ENCODE measurements at regions not wholly inside any gene's neighbourhood (a gene's known extent, or its start where the extent isn't known, plus 50 kb on each side); places are given as distances from the start of the nearest gene placed in this dataset.

DNA sequence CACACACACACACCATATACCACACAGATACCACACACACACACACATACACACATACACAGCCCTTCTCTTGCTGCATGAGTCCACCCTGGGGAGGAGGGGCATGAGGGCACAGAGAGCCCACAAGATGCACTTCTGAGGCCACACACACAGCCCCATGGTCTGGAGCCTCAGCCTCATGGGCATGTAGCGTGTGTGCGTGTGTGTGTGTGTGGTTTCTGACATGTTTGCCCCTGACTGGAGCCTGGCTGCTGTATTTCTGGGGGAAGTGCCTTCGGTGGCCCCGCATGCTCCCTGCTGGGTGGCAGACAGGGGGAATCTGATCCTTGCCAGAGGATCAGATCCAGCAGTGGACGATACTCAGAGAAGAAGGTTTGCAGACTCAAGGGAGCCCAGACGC lies 97.0 kb upstream of the PRR5 start:
- H3K27ac ChIP-seq (ENCODE audit: low read depth in 1 of 2, low read length in 1 of 2): no peak overlapping the region
- no peak for ATAC-seq (ENCODE audit: insufficient read depth, low FRiP score)
- WGBS, 2 donors: 67 to 70% methylated on average over 6 of the region's 6 CpGs

DNA sequence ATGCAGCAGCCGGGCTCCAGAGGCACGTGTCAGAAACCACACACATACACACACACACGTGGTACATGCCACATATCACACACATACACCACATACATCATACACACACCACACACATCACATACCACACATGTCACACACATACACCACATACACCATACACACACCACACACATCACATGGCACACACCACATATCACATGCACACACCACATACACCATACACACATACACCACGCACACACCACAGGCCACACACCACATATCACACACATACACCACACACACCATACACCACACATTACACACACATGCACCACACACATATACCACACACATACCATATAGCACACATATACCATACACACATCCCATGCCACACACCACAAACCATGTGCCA lies 97.5 kb upstream of the PRR5 start:
- H3K27me3 ChIP-seq (ENCODE audit: control insufficient read depth in 3 of 3, insufficient read depth in 3 of 3, low read length in 2 of 3): peaks cover 0 to 2% (median 0%) of the 10 kb centered on the region in 3 donors
- no peak overlapping the region for H3K27ac ChIP-seq (ENCODE audit: low read depth in 1 of 2, low read length in 1 of 2)
- DNase-seq: no peak
- WGBS, 2 donors: 67 to 79% methylated on average over 4 of the region's 4 CpGs
- no peak overlapping the region for H3K4me3 ChIP-seq
- H3K9me3 ChIP-seq (ENCODE audit: control insufficient read depth in 4 of 4, insufficient read depth in 3 of 4, low read length in 3 of 4): peaks cover 0 to 4% (median 0%) of the 10 kb centered on the region in 4 donors
- H3K4me1 ChIP-seq (ENCODE audit: control insufficient read depth in 5 of 5, insufficient read depth in 5 of 5, low read length in 5 of 5): peaks cover 0 to 13% (median 0%) of the 10 kb centered on the region in 5 donors
- H3K36me3 ChIP-seq (ENCODE audit: control insufficient read depth in 4 of 4, insufficient read depth in 4 of 4, low read length in 4 of 4): no peaks in the 10 kb centered on the region
- no peak for ATAC-seq (ENCODE audit: insufficient read depth, low FRiP score)
- no peak overlapping the region for H3K9ac ChIP-seq (ENCODE audit: insufficient read depth in 1 of 2, low read length in 2 of 2)
- no peak for TF ChIP-seq CTCF (IDR thresholded peaks at IDR 0.05; ENCODE audit: control extremely low read depth, extremely low read depth)

More for the DNA sequence above, 97.0 kb upstream of the PRR5 start:
- Histone ChIP-seq H3K4me1 (ENCODE audit: control insufficient read depth in 5 of 5, insufficient read depth in 5 of 5, low read length in 5 of 5) (peaks cover 0 to 13% (median 0%) of the 10 kb centered on the region in 5 donors), H3K27me3 (ENCODE audit: control insufficient read depth in 3 of 3, insufficient read depth in 3 of 3, low read length in 2 of 3) (peaks cover 0 to 2% (median 0%) of the 10 kb centered on the region in 3 donors), H3K9me3 (ENCODE audit: control insufficient read depth in 4 of 4, insufficient read depth in 3 of 4, low read length in 3 of 4) (peaks cover 0 to 8% (median 0%) of the 10 kb centered on the region in 4 donors), H3K4me3 (no peak overlapping the region), H3K36me3 (ENCODE audit: control insufficient read depth in 4 of 4, insufficient read depth in 4 of 4, low read length in 4 of 4) (no peaks in the 10 kb centered on the region), H3K9ac (ENCODE audit: insufficient read depth in 1 of 2, low read length in 2 of 2) (no peak overlapping the region)
- no peak for TF ChIP-seq CTCF (IDR thresholded peaks at IDR 0.05; ENCODE audit: control extremely low read depth, extremely low read depth)
- no peak for DNase-seq

DNA sequence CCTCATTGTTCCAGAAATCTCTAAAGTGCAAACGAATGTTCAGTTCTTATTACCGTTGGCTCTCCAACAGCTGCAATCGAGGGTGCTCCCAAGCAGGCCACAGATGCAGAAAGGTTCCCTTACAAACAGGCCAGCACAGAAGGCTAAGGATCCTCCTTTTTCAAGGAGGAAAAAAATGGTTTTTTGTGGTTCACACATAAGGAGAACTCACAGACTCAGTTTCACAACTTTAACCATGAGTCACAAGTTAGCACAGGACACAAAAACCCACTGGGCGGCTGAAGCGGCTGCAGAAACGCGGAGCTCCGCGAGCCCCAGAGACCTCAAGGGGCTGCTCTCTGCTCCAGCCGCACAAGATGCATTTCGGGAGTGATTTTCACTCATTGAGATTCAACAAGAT lies 98.2 kb upstream of the PRR5 start:
- Histone ChIP-seq H3K9ac (ENCODE audit: insufficient read depth in 1 of 2, low read length in 2 of 2) (no peak overlapping the region), H3K4me3 (no peak overlapping the region), H3K36me3 (ENCODE audit: control insufficient read depth in 4 of 4, insufficient read depth in 4 of 4, low read length in 4 of 4) (no peaks in the 10 kb centered on the region), H3K9me3 (ENCODE audit: control insufficient read depth in 4 of 4, insufficient read depth in 3 of 4, low read length in 3 of 4) (peaks cover 0 to 4% (median 0%) of the 10 kb centered on the region in 4 donors), H3K4me1 (ENCODE audit: control insufficient read depth in 5 of 5, insufficient read depth in 5 of 5, low read length in 5 of 5) (peaks cover 0 to 8% (median 0%) of the 10 kb centered on the region in 5 donors), H3K27ac (ENCODE audit: low read depth in 1 of 2, low read length in 1 of 2) (no peak overlapping the region), H3K27me3 (ENCODE audit: control insufficient read depth in 3 of 3, insufficient read depth in 3 of 3, low read length in 2 of 3) (peaks cover 0 to 2% (median 0%) of the 10 kb centered on the region in 3 donors)
- ATAC-seq (ENCODE audit: insufficient read depth, low FRiP score): no peak
- no peak for DNase-seq
- TF ChIP-seq CTCF (IDR thresholded peaks at IDR 0.05; ENCODE audit: control extremely low read depth, extremely low read depth): no peak
- 47 to 65% methylated on average over 11 of the region's 11 CpGs for WGBS, 2 donors

DNA sequence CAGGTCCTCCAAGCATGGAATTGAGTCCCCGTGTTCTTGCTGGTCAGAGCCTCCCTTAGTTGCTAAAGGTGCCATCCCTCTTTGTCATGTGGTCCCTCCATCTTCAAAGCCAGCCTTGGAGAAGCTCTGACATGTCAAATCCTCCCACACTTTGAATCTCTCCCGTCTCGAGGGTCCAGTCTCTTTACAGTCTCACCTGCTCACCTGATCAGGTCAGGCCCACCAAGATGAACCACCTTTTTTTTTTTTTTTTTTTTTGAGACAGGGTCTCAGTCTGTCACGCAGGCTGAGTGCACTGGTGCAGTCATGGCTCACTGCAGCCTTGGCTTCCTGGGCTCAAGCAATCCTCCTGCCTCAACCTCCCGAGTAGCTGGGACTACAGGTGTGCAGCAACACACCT lies 100.3 kb upstream of the PRR5 start:
- Histone ChIP-seq H3K4me1 (ENCODE audit: control insufficient read depth in 5 of 5, insufficient read depth in 5 of 5, low read length in 5 of 5) (peaks cover 0 to 13% (median 0%) of the 10 kb centered on the region in 5 donors), H3K36me3 (ENCODE audit: control insufficient read depth in 4 of 4, insufficient read depth in 4 of 4, low read length in 4 of 4) (no peaks in the 10 kb centered on the region), H3K27me3 (ENCODE audit: control insufficient read depth in 3 of 3, insufficient read depth in 3 of 3, low read length in 2 of 3) (peaks cover 0 to 8% (median 2%) of the 10 kb centered on the region in 3 donors), H3K9me3 (ENCODE audit: control insufficient read depth in 4 of 4, insufficient read depth in 3 of 4, low read length in 3 of 4) (peaks cover 0 to 4% (median 0%) of the 10 kb centered on the region in 4 donors), H3K9ac (ENCODE audit: insufficient read depth in 1 of 2, low read length in 2 of 2) (no peak overlapping the region), H3K4me3 (no peak overlapping the region), H3K27ac (ENCODE audit: low read depth in 1 of 2, low read length in 1 of 2) (no peak overlapping the region)
- 91 to 99% methylated on average over 5 of the region's 5 CpGs for whole genome bisulfite sequencing, 2 donors
- no peak for TF ChIP-seq CTCF (IDR thresholded peaks at IDR 0.05; ENCODE audit: control extremely low read depth, extremely low read depth)
- no peak for ATAC-seq (ENCODE audit: insufficient read depth, low FRiP score)
- DNase-seq: no peak

All from lung (tissue), 11 donors.